ENCODE measurements at regions not wholly inside any gene's neighbourhood (a gene's known extent, or its start where the extent isn't known, plus 50 kb on each side); places are given as distances from the start of the nearest gene placed in this dataset.
A peak's percentile ranks its signal among the peaks of the same experiment; 100 is the strongest.

- H3K4me1 ChIP-seq: peaks cover 0 to 18% of the 10 kb centered on the region in 2 donors
- H3K4me3 ChIP-seq: no peak overlapping the region
- DNase-seq (ENCODE audit: low spot score): no peak
- peak overlapping the region in 1 of 2 donors; percentile 48 for H3K27ac ChIP-seq
- H3K9me3 ChIP-seq: no peaks in the 10 kb centered on the region
- no peaks in the 10 kb centered on the region for H3K27me3 ChIP-seq
- no peaks in the 10 kb centered on the region for H3K36me3 ChIP-seq
- TF ChIP-seq CTCF (IDR thresholded peaks at IDR 0.05): no peak
Measured at GRCh38 chr10:21330628-21331020, 194.9 kb downstream of the SKIDA1 start.

- no peak for TF ChIP-seq CTCF (IDR thresholded peaks at IDR 0.05)
- Histone ChIP-seq H3K4me3 (no peak overlapping the region), H3K4me1 (peaks cover 0 to 15% of the 10 kb centered on the region in 2 donors), H3K9me3 (no peaks in the 10 kb centered on the region), H3K27ac (peak overlapping the region; percentile 7 to 36), H3K27me3 (no peaks in the 10 kb centered on the region), H3K36me3 (no peaks in the 10 kb centered on the region)
- peak; percentile 65 for DNase-seq (ENCODE audit: low spot score)
Measured at GRCh38 chr10:21329995-21330627, 195.4 kb downstream of the SKIDA1 start.

DNA sequence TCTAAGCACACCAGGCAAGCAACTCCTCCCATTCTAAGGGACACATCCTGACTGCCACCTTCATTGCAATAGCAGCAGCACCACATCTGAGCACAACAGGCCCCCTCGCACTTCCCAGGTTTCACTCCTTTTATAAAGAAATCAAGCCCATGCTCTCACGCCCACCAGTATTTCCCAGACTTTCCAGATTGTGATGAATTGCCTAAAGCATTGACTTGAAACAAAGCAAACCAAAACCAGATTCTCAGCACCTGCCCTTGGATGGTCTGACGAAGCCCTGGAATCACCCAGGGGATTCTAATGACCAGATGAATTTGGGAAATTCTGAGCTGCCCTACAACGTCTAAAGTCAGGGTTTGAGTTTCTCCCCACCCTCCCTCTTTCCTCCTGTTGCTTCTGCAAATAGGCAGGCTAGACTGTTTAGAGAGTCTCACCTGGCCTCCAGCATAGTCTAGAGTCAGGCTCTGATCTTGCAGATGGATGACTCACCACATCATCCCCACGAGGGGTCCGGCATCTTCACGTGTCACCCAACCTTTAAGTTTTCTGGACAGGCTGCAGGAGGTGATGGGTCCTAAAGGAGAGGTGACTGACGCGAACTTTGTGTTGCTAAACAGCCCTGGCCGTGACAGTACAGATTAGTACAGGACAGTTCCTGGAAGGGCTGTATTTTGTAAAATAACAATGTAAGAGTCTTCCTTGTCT, 198.0 kb downstream of the SKIDA1 start:
- Histone ChIP-seq H3K4me1 (peaks cover 0 to 7% of the 10 kb centered on the region in 2 donors), H3K36me3 (no peaks in the 10 kb centered on the region), H3K27ac (no peak overlapping the region), H3K9me3 (no peaks in the 10 kb centered on the region), H3K27me3 (no peaks in the 10 kb centered on the region), H3K4me3 (no peak overlapping the region)
- no peak for DNase-seq (ENCODE audit: low spot score)
- TF ChIP-seq CTCF (IDR thresholded peaks at IDR 0.05): no peak

GRCh38 chr10:21326594-21327288, 198.7 kb downstream of the SKIDA1 start:
- Histone ChIP-seq H3K4me1 (peaks cover 0 to 7% of the 10 kb centered on the region in 2 donors), H3K9me3 (no peaks in the 10 kb centered on the region), H3K36me3 (no peaks in the 10 kb centered on the region), H3K4me3 (no peak overlapping the region), H3K27ac (no peak overlapping the region), H3K27me3 (no peaks in the 10 kb centered on the region)
- no peak for DNase-seq (ENCODE audit: low spot score)
- no peak for TF ChIP-seq CTCF (IDR thresholded peaks at IDR 0.05)

GRCh38 chr10:21318540-21319167, 206.8 kb downstream of the SKIDA1 start:
- H3K4me1 ChIP-seq: peaks cover 0 to 36% of the 10 kb centered on the region in 2 donors
- no peak for DNase-seq (ENCODE audit: low spot score)
- no peaks in the 10 kb centered on the region for H3K36me3 ChIP-seq
- no peak for TF ChIP-seq CTCF (IDR thresholded peaks at IDR 0.05)
- no peak overlapping the region for H3K4me3 ChIP-seq
- H3K27me3 ChIP-seq: no peaks in the 10 kb centered on the region
- H3K9me3 ChIP-seq: no peaks in the 10 kb centered on the region
- no peak overlapping the region for H3K27ac ChIP-seq

Data from right atrium auricular region (tissue), 2 donors.